Forelimb muscle (tissue), 1 donor: ENCODE measurements at regions not wholly inside any gene's neighbourhood (a gene's known extent, or its start where the extent isn't known, plus 50 kb on each side); places are given as distances from the start of the nearest gene placed in this dataset.

Experiments used
- DNase-seq: peaks from one replicate; pipeline ENCODE4 v3.0.0-alpha.2; 2013; ENCODE audit warnings: low read depth

DNA sequence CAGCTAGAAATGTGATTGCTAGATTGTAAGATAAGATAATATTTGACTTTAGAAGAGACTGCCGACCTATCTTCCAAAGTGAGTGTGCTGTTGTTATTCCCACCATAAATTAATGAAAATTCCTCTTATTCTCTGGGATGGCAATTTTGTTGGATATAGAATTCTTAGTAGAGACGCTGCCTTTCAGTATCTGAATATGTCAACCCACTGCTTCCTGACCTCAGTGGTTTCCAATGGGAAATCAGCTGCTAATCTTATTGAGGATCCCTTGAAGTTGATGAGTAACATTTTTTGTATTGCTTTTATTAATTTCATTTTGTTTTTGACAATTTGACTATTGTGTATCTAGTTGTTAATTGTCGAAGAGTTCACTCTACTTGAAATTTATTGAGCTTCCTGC, 313.0 kb downstream of the BMP2 start:
- DNase-seq, result no peak

DNA sequence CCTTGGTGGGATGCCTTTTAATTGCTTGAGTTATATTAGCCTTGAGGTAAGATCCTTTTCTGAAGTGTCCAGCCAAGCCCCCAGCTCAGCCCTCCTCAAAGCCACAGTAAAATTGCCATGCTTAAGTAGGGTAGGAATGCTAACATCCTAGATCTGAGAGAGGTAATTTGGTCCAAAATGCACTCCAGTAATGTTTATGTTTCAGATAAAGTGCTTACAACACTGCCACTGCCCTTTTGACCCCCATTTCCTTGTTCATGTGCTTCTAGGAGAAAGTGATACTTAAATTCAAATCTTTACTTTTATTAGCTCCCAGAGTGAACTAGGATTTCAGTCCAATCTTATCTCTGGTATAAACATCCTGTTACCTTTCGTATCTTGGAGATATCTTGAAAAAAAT, 318.0 kb downstream of the BMP2 start:
- no peak for DNase-seq

DNA sequence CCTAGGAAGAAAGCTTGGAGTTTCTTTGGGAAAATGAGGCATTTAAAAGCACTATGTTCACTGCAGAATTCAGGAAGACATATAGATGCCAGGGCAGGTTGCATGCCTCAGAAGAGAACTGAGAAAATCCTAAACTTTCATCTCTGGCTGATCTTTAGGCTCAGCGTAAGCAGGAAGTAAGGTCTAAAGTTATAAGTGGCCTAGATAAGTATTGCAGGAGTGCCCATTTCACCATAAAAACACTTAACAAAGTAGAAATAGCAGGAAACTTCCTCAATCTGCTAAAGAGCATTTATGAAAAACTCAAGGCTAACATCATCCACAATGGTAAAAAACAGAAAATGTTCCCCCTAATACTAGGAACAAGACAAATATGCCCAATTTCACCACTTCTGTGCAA, 320.3 kb downstream of the BMP2 start:
- no peak for DNase-seq

DNA sequence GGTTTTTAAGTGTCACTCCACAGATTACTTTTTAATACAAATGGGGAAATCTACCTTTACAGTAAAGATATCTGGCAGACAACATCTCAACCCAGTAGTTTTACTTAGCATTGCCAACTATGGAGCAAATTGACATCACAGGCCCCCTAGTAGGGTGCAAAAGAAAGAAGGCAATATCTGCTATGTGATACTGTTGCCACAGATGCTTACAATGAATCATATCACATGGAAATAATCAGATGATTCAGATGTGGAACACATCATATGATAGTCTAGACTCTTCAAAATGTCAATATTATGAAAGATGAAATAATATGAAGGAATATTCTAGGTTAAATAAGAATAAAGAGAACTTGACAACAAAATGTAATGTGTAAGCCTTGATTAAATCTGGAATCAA, 322.5 kb downstream of the BMP2 start:
- DNase-seq, result no peak

DNA sequence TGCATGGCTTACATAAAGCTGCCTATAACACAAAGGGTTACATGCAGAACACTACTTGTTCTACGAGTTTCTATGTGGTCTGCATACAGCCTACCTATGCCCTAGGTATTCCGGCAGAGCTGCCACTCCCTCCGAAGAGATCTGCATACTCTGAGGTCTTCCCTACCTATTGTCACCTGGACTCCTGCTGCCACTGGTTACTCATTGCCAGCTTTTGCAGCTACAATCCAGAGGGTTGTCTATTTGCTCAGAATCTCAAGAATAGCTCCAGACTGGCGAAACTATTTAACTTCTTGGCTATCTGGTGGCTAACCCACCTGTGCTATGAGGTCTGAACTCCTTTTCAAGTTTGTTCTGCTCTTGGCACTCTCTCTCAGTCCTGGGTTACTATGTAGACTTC, 323.3 kb downstream of the BMP2 start:
- no peak for DNase-seq

DNA sequence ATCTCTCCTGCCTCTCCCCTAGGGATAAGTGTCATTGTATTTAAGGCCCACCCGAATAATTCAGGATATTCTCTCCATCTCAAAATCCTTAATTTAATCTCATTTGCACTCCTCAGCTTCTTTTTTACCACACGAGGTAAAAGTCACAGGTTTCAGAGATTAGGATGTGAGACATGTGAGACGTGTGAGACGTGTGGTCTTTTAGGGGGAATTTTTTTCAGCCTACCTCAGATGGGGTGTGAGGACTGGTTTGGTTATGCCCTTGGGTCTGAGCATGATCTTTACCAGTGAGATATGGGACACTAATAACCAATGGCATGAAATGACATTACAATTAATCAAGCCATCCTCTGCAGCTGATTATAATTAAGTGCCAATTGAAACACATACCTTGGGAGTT, 324.2 kb downstream of the BMP2 start:
- no peak for DNase-seq

DNA sequence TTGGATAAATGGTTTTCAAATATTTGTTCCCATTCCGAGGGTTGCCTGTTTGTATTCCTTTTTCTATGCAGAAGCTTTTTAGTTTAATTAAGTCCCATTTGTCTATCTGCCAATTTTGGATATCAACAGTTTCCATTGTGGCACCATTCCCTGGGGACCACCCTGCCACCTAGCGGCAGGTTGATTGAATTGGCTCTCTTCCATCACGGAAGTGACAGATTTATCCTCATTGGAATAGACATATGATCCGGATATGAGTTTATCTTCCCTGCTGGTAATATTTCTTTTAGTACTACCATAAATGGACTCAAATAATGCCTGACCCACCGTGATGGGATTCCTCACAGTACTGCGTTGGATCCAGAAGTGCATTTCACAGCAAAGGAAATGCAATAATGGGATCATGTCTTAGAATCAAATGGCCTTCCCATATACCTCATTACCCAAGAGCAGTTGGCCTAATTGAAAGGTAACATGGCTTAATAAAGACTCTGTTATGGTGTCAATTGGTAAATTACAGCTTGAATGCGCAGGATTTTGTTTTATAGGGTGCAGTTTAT, 327.0 kb downstream of the BMP2 start:
- no peak for DNase-seq

DNA sequence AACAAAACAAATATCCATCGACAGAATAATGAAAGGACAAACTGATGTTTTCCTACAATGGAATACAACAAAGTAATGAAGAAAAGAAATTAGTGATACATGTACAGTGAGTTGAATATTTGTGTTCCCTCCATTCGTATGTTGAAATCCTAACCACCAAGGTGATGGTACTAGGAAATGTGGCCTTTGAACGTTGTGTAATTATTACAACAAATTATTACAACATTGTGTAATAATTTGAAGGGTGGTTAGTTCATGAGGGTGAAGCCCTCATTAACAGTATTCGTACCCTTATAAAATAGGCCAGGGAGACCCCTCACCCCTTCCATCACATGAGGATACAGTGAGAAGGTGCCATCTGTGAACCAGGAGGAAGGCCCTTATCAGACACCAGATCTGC, 339.4 kb downstream of the BMP2 start:
- DNase-seq, result no peak

DNA sequence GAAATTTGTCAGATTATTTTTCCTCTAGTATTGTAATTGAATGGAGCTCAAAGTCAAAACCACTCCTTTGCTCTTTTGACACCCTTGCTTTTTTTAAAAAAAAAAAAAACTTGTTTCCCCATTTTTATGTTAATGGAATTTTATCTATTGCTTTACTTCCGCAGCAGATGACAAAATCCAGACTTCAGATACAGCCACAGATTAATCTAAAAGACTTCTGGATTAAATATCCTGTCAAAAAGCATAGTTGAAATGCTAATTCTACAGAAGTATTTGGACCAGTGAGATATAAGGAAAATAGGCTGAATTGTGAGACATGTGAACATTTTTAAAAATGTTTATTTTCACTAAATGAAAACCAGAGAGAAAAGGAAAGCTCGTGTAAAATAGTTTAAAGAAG, 341.4 kb downstream of the BMP2 start:
- no peak for DNase-seq

DNA sequence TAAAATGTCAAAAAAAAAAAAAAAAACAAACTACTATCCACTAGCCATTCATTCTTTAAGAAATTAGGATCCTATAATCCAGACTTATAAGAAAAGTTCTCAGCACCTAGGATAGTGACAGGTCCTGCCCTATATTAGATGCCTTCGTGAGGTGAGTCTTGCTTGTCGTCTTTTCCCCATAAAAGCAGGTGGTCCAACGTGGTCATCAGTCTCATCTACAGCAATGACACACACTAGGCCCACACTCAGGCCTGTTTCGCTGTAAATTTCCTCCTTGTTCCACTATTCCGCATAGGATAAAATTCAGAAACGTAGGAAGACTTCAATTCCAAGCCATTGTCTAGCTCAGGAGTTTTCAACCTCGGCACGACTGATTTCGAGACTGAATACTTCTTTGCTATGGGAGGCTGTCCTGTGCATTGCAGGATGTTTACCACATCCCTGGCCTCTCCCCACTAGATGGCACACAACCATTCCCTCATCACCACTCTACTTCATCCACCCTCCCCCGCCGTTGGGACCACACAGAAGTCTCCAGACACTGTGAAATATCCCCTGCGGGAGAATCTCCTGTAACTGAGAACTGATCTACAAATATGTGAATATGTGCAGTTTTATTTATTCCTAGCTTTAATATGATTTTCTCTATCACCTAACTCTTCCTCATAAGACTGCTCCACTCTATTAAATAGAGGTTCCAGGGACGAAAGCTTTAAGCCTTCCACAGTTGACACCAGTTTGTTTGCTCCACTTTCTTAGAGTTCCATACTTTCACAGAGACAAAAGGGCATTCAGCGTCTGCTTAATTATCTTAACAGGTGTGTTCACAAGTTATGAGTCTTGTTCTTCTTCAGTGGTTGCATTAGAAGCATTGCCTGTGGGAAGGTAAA, 346.3 kb downstream of the BMP2 start:
- no peak for DNase-seq

DNA sequence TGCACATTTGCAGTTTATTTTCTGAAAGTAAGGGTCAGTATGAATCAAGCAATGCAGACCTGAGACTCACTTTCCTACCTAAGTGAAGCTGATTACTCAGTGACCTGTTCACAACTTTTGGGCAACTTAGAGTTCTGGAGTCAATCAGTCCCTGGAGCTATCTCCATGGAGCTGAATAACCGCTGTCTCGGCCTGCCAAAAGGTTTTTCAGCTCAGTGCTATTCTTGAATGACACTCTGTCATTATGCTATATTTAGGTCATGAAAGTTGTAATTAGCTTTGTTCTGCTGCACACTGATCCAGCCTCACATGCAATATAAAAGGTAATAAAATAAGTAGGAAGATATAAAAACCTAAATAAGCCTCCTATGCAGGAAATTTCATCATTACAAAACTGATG, 356.0 kb downstream of the BMP2 start:
- no peak for DNase-seq

DNA sequence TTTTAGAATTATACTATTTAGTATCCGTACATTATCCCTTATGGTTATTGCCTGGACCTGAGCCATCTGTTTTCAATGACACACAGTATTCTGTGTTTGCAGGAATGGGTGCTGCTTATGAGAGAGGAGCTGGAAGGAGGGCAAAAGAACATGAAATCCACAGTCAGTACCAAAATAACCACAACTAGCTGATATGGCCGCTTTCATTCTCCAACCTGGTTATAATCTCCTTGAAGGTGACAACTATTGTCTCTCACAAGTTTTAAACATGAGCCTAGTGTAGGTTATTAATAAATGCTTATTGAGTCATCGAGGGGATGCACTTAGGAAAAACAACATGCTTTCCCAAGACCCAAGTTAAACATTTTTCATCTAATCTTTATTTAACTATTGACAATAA, 356.6 kb downstream of the BMP2 start:
- no peak for DNase-seq

DNA sequence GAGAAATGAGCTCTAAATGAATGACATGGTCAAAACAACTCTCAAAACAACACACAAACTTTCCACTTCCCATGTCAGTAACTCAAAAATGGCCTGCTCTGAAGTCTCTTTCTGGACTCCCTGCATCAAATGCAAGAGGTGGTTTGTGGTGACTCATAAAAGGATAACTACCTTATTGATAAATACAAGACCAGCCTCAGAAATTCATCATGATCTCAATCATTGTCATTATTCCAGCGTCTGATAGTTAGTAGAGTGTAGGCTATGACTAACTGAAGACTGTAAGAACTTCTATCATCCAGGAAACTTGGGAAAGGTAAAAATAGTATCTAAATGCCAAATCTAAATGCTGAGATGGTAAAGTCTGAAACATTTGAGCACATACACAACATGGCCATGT, 369.4 kb downstream of the BMP2 start:
- no peak for DNase-seq

DNA sequence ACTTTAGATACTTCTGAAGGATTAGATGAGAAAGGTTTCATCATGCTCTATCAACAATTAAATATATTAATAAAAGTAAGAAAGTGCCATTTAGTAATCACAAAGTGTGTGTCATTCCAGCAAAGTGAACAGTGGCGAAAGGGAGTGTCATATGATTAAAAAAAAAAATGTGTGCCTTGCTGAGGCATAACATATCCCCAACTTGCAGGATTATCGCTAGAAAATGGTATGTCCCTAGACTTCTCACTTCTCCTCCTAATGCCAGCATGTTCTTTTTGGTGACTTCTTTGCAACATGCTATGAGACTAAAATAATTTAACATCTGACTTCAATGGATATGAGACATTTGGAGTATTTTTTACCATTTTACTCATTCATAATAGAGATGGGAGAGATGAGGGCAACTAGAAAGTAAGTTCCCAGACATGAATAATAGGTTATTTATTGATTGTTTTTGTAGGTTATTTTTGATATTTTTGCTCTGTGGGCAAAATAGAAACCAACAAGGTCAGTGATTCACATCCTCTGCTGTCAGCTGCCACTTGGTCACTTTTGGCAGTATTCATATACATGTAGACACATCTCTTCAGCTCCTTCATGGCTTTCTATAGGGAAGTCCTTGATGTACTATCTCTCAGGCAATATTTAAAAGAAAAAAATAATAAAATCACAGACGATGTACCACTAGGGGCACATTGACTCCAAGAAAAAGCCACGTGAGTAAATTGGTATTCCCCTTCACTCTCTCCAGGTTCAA, 370.1 kb downstream of the BMP2 start:
- DNase-seq, result no peak

DNA sequence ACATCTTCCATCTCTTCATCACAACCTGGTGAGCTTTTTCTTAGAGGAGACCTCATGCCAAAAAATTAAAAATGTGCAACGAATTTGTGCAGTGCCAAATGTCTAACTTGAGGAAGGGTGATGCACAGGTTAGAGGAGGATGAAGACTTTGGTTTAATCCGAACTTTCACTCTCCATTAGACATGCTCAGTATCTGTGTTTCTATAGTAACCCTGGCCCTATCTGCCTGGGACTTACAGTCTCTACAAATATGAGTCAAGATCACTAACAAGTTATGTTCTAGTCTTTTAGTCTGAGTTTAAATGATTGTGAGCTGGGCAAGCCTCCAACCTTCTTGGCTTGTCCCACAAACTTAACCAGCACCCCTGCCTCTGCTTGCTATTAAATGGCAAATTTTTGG, 377.0 kb downstream of the BMP2 start:
- no peak for DNase-seq

DNA sequence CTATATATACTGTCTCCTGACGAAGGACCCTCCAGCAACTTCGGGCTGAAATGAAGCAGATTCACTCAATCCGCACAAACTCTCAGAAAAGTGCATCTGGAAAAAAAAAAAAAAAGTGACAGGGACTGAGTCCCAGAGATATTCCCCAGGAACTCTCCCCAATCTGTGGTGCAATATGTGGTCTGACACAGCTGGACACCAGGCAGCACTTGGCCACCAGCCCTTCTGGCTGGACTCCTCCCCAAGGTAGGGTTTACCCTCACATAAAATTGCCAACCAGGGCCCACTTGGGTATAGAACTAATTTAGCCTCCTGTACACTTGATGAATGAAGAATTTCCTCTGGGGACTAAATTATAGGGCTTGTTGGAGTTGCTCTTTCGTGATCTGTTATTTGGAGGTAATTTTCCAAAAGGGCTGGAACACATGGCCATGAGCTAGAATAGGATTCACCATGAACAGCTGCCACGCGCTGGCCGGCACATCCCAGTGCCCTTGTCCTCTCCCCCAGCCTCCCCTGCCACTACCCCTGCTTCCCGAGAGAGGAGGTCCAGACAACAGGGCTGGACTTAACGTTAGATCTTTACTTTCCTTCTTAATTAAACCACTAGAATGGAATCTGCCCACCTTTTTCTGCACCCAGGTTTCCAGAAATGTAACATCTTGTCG, 379.2 kb downstream of the BMP2 start:
- DNase-seq, result no peak

DNA sequence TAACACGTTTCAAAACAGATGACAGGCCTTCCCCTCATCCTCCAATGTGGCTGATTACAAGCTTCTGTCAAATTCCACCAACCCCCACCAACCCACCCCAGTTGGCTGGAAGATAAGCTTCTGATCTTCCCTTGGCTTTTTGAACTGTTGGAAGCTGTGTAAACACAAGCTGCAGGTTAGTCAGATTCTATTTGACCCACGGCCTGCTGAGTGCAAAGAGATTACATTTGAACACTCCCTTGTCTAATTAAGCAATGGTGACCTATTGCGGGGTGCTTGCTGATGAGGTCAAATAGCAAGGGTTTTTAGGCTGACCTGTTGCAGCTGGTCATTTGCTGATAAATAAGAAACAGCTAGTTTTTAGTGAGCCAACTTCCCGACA, 379.7 kb downstream of the BMP2 start:
- DNase-seq, result no peak

DNA sequence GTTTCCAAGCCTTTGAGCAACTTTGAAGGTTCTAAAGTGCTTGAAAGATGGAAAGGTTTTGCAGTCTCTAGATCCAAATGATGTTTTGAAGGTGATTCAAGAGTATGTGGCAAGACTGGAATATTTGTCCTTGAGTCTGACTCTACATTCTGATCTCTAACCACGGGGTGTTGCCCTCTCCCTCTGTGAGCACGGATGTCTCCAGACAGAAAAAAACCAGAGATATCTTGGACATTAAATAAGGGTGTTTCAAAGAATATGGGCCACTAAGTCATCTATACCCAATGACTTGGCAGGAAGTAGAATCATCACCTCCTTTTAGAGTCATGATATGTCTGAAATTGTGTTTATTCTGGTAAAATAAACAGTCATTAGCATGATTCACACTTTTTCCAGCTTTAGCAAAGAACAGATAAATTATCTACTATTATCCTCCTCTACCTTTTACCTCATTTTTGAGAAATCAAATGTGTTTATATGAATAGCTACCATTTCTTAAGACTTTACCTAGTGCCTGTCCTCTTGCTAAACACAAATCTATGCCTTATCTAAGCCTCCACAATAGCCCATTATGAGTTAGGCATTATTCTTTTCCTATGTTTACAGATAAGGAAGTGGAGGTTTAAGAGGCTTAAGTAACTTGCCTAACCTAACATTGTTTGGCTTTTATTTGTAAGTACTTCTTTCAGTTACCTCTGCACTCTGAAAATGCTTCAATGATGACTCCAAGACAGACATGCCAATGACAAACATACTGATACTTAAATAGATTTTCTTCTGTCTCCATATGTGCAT, 384.4 kb downstream of the BMP2 start:
- DNase-seq, result no peak

DNA sequence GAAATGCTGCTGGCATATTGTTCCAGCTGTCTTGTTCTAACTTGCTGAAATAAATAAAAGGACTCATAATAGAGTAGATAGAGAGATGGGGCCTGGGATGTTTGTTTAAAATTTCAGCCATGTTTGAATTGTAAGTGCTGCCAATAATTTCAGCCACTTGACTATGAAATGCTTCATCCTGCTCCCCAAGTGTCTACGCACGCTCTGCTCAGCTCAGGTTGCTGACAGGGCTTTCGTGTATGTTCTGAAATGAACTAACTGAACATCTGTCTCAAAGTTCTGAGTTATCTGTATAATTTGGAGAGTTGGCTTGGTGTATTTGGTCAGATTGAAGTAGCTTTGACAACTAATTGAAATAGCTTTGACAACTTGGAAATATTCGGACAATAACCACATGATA, 387.8 kb downstream of the BMP2 start:
- no peak for DNase-seq

DNA sequence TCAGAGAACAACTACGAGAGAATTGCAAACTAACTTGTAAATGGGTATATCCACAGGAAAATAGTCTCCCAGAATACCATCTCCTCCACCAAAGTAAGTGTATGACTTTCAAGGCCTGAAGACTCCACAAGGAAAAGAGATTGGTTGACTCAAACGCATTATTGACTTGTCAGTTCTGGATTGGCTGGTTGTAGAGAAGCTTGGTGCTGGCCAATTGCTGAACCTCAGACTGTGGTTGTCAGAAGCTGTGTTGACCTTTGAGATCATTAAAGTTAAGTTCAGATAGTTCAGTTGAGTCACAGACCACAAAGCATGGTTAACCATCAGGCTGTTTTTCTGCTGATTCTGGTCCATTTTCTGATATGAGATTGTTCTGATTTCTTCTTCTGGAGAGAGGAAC, 388.3 kb downstream of the BMP2 start:
- DNase-seq, result no peak

DNA sequence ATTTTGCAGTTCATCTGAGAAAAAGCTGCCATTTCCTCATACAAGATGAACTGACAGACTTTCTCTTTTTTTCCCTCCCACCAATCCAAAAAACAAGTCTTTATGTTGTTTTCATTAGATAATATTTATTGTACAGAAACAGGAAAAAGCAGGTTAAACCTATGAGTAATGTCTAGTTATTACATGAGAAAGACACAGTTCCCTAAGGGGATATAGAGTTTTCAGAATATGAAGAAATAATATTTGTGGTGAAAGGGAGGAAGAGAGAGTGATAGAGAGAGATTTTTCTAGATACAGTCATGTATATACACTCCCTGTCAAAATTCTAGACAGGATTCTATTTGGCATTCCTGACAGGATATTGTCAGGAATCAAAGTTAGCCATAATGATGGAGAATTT, 392.4 kb downstream of the BMP2 start:
- DNase-seq, result no peak

DNA sequence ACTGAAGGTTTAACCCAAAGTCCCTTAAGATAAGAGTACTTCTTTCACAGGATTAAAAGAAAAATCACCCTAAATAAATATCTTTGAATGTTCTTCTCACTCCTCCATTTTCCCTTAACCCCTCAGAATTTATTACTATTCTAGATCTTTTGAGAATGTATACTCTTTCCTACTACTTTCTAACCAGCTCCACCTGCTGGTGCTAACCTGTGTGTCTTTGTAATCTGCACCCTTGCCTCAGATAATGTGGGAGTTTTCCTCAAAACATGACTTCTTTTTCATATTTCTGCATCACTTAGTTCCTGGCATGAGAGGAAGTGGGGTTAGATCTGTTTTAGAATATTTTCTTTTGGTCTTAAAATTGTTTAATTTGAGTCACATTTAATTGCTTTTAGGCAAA, 394.2 kb downstream of the BMP2 start:
- no peak for DNase-seq
